LHCN-M2 (cell line): ENCODE measurements at regions not wholly inside any gene's neighbourhood (a gene's known extent, or its start where the extent isn't known, plus 50 kb on each side); places are given as distances from the start of the nearest gene placed in this dataset.
A peak's percentile ranks its signal among the peaks of the same experiment; 100 is the strongest.

ENCODE experiments used
- DNase-seq: peaks from one replicate; pipeline ENCODE4 v3.0.0-alpha.2; 2012; ENCODE audit warnings: low read depth

DNA sequence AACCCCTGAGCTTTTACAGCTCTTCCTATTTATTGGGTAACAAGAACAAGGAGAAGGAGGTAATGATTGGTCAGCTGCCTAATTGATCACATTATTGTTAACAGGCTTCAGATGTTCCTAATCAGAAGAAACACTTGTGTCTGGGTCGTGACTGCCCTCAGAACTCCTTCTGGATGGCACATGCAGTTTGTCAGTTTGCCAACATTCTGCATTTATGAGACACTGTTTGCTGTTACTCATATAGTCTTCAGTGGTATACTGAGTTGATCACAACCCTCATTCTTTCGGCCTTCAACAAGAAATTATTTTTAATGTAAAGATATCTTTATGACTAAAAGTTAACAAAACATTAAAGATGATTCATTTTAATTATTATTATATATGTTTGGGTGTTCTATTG, 95.7 kb upstream of the DOCK10 start:
- DNase-seq: peak; percentile 11

GRCh38 chr2:225136552-225136951, 94.3 kb upstream of the DOCK10 start:
- DNase-seq: no peak

- no peak for DNase-seq
Observed at GRCh38 chr2:225131898-225132297, 89.6 kb upstream of the DOCK10 start.

- no peak for DNase-seq
Observed at GRCh38 chr2:225130093-225130492, 87.8 kb upstream of the DOCK10 start.

GRCh38 chr2:225124311-225125017, 82.2 kb upstream of the DOCK10 start:
- DNase-seq: no peak

DNA sequence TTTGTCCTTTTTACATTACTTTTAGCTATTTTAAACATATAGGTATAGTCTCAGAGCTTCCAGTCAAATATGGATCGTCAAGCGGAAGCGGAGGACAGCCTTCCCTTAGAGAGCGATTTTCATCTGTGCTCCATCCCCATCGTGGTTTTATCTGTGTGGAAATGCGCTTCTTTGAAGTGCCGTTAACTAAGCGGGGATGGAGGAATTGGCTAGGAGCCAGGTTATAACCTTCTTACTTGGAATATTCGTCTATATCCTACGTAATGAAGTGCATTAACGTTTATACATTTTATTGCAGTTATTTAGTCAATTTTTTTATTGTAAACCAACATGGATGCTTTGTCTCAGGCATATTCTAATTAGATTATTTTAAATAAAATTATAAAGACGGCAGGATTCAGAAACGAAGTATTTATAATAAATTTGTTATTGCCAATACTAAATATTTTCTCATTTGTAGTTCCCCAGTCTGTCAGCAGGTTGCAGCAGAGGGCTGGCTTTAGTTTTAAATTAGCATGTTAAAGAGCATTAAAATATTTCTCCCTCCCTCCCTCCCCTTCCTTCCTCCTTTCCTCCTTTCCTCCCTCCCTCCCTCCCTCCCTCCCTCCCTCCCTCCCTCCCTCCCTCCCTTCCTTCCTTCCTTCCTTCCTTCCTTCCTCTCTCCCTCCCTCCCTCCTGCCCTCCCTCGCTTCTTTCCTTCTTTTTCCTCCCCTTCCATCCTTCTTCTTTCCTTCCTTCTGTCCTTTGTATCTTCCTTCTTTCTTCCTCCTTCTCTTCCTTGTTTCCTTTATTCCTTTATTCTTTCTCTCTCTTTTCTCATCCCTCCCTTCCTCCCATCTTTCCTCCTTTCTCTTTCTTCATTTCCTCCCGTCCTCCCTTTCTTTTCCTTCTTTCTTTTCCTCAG, 80.6 kb upstream of the DOCK10 start:
- peak; percentile 23 for DNase-seq

DNA sequence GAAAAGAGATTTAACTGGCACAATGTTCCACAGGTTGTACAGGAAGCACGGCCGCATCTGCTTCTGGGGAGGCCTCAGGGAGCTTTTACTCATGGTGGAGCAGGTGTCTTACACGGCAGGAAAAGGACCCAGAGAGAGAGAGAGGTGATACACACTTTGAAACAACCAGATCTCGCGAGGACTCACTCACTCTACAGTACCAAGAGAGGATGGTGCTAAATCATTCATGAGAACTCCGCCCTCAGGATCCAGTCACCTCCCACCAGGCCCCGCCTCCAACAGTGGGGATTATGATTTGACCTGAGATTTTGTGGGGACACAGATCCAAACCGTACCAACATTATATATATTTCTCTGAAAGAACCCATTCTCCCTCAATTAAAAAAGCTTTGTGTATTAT, 79.7 kb upstream of the DOCK10 start:
- no peak for DNase-seq

DNA sequence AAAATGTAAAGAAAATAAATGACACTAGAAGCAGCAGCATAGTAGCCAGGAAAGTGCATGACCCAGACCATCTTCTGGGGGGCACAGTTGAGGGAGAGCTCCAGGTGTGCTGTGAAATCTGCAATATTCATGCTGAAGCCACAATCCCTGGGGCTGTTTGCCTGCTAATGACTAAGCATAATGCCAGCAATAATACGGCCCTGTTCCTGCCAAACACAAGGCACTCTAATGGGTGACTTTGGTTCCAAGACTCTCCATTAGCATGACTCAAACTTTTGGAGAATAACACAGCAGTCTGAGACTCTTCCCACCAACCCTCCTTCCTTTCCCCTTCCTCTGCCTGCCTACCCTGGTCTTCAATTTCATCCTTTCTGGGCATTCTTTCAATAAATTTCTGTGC, 77.9 kb upstream of the DOCK10 start:
- DNase-seq: peak; percentile 69

GRCh38 chr2:225117051-225117716, 74.9 kb upstream of the DOCK10 start:
- peak; percentile 77 for DNase-seq

DNA sequence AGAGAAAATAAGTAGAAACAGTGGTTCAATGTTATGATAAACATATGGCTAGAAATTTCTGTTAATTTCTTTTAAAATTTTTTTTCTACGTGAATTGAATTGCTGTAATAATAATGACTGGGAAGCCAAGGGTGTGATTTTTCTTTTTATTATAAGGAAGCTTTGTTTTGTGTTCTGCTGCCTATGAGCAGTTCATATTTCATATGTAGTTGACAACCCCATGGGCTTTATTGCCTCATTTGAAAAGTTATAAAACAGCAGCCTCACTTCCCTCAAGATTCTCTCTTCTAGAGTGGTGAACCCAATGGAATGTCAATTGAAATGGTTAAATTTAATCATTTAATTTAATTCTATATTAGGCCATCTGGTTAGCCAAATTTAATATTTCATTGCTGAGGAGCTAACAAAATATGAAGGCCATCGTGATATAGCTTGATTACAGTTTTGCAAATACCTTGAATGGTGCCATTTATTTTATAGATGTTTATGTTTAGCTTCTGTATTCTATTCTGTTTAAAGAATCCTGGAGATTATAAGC, 72.6 kb upstream of the DOCK10 start:
- no peak for DNase-seq

- no peak for DNase-seq
Observed at GRCh38 chr2:225113371-225114015, 71.2 kb upstream of the DOCK10 start.

GRCh38 chr2:225112362-225113126, 70.3 kb upstream of the DOCK10 start:
- no peak for DNase-seq

DNA sequence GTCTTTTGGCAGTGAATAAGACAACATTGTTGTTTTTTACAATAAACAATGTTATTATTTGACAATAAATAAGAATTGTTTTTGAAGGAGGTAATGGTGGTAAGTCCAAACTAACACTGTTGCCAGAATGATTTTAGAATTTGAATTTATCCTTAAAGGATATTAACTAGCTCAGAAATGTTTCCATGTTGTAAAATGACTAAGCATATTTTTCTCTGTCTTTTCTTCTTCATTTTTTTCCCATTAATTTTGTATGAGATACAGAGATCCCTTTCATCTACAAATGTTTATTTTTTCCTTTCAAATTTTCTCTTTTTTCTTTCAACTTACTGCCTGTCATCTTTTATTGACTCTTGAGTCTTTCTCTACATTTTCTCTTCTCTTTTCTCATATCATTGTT, 66.5 kb upstream of the DOCK10 start:
- DNase-seq: no peak

GRCh38 chr2:225104971-225105370, 62.7 kb upstream of the DOCK10 start:
- no peak for DNase-seq

- DNase-seq: no peak
Observed at GRCh38 chr2:225104321-225104720, 62.1 kb upstream of the DOCK10 start.

DNA sequence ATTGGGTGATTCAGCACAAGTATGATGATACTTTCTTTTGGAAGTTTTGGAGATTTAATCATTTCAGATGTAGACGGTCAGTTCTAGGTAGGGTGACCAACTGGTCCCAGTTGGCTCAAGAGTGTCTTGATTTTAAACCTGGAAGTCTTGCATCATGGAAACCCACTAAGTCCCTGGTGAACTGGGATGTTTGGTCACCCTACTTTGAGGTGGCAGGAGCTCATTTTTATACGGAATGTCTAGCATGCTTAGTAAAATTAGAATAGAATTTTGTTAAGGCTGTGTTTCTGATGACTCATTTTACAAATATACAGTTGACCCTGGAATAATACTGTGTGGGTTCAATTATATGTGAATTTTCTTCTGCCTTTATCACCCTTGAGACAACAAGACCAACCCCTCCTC, 61.5 kb upstream of the DOCK10 start:
- DNase-seq: peak; percentile 76

- peak; percentile 95 for DNase-seq
Observed at GRCh38 chr2:225100856-225101294, 58.6 kb upstream of the DOCK10 start.

DNA sequence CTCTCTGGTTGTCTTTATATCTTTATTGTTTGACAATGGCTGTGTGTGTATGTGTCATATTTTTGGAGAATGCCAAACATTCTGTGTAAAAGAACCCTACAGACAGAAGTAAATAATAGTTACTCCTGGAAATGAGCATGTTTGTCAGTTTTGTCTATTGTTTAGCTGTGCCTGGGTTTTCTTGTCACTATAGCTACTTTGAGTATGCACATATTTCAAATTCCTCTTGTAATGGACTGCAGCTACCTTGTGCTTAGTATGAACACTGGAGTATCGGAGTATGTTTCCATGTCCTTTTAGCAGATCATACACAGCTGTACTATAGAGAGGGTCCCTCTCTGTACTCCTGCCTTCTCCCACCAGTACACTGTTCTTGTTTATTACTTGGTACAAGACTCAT, 58.0 kb upstream of the DOCK10 start:
- DNase-seq: peak; percentile 47

GRCh38 chr2:225097035-225097434, 54.8 kb upstream of the DOCK10 start:
- no peak for DNase-seq
